ENCODE measurements at regions not wholly inside any gene's neighbourhood (a gene's known extent, or its start where the extent isn't known, plus 50 kb on each side); places are given as distances from the start of the nearest gene placed in this dataset.
A peak's percentile ranks its signal among the peaks of the same experiment; 100 is the strongest.

DNA sequence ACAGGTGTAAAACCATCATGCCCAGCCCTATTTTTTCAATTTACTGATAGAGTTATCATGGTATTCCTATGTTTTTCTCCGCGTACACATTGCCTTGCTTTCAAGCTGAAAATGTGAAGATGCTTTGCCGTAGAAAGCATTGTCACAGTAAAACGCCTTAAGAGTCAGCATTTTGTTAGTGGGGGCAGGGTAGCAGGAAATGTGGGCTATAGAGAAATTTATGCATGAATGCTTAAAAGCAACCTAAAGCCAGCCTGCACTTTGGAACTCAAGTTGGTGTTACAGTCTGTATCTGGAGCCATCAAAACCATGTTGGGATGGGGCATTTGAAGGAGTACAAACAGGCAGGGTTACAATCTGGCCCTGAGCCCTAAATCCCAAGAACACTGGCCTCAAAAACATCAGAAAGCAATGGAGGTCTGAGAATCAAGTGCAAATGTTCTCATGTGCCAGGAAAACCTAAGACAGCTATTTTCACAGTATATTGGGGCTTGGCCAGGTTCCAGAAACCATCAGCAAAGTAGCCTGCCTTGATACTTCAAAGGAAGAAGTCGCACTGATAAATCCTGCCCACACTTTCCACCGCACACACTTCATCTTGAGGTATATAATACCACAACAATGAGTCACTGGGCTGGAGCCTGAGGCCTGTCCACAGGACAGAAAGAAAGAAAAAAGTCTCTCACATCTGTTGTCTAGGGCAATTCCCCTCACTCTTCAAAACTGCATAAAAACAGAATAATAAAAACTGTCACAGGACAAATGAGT lies 313.8 kb downstream of the ENC1 start:
- no peak for TF ChIP-seq TAF1 (IDR thresholded peaks at IDR 0.05; ENCODE audit: borderline replicate concordance, low read depth, low read length)
- no peak for TF ChIP-seq POLR2A (IDR thresholded peaks at IDR 0.05; ENCODE audit: low read depth, low read length)
- TF ChIP-seq POLR2AphosphoS5 (IDR thresholded peaks at IDR 0.05; ENCODE audit: low read depth, low read length), result no peak
- FAIRE-seq (peak; percentile 89), DNase-seq (ENCODE audit: insufficient read length) (peak; percentile 11)

DNA sequence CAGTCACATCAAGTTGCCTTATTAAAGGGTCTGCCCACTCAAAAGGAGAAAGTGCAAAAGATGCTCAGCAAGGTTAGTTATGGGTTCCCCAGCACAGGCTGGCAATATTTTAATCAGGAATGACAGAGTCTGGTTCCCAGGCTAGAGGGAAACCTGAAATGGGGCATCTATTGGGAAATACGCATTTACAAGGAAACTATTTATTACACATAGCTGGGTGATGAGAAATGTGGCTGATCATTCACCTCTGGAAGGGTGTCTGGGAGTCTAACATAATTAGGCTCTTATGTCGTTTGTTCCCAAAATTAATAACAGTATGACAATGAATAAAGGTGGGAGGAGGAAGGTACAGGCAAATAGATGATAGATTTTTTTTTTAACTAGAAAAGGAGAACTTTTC lies 314.7 kb downstream of the ENC1 start:
- DNase-seq (ENCODE audit: insufficient read length), result no peak
- TF ChIP-seq POLR2A (IDR thresholded peaks at IDR 0.05; ENCODE audit: low read depth, low read length), result no peak
- no peak for TF ChIP-seq TAF1 (IDR thresholded peaks at IDR 0.05; ENCODE audit: borderline replicate concordance, low read depth, low read length)
- TF ChIP-seq POLR2AphosphoS5 (IDR thresholded peaks at IDR 0.05; ENCODE audit: low read depth, low read length), result no peak
- no peak for FAIRE-seq

DNA sequence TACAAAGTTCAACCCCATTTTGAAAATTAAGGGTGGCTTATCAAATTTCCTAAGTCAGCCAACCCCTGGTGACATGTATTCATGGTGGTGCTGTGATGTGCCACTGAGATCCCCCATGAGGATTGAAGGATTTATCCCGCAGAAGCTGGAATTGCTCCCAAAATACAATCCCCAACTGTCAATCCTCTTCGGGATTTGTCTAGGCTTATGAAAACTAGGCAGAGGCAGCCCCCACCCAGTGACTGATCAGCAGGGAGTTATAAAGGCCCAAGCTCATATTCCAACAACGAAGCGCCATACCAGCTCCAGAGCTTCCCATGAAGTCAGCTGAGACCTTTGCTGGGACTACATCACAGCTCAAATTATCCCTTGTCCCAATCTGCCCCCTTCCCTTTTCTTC lies 316.0 kb downstream of the ENC1 start:
- DNase-seq (ENCODE audit: insufficient read length) (no peak), FAIRE-seq (no peak)
- no peak for TF ChIP-seq TAF1 (IDR thresholded peaks at IDR 0.05; ENCODE audit: borderline replicate concordance, low read depth, low read length)
- no peak for TF ChIP-seq POLR2A (IDR thresholded peaks at IDR 0.05; ENCODE audit: low read depth, low read length)
- no peak for TF ChIP-seq POLR2AphosphoS5 (IDR thresholded peaks at IDR 0.05; ENCODE audit: low read depth, low read length)

DNA sequence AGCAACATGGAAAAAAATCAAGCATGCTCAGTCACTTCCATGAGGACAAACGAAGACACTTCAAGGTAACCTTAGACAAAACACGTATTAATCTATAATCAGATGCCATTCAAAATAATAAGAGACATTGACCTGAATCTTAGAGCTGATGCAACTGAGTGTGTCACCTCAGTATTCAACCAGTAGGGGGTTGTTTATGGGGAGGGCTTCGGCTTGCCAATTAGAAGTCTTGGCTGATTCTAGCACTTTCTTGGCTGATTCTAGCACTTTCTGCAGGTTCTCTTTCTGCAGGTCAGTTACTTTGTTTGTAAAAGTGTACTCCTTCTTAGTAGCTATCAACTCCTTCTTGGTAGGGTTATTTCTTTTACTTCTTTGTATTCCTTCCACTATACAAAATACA lies 317.6 kb downstream of the ENC1 start:
- FAIRE-seq (no peak), DNase-seq (ENCODE audit: insufficient read length) (no peak)
- TF ChIP-seq POLR2A (IDR thresholded peaks at IDR 0.05; ENCODE audit: low read depth, low read length) (no peak), POLR2AphosphoS5 (IDR thresholded peaks at IDR 0.05; ENCODE audit: low read depth, low read length) (no peak), TAF1 (IDR thresholded peaks at IDR 0.05; ENCODE audit: borderline replicate concordance, low read depth, low read length) (no peak)

DNA sequence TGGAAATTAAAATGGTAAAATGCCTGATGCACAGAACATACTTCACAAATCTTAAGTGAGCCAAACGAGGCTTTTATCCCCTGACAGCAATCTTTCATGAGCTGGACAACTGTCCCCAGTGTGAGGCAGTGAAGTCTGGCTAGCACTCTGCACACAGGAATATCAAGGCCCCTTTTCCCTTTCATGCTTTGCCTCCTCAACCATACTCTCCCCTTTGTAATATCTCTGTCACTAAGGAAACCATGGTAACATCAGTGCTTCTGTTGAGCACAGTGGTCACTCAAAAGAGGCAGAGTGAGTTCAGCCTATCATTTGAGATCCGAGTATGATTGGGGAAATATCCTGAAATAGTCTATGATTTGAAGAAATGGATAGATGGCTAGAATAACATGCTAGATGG lies 318.3 kb downstream of the ENC1 start:
- TF ChIP-seq POLR2AphosphoS5 (IDR thresholded peaks at IDR 0.05; ENCODE audit: low read depth, low read length) (no peak), TAF1 (IDR thresholded peaks at IDR 0.05; ENCODE audit: borderline replicate concordance, low read depth, low read length) (no peak), POLR2A (IDR thresholded peaks at IDR 0.05; ENCODE audit: low read depth, low read length) (no peak)
- no peak for FAIRE-seq
- no peak for DNase-seq (ENCODE audit: insufficient read length)

DNA sequence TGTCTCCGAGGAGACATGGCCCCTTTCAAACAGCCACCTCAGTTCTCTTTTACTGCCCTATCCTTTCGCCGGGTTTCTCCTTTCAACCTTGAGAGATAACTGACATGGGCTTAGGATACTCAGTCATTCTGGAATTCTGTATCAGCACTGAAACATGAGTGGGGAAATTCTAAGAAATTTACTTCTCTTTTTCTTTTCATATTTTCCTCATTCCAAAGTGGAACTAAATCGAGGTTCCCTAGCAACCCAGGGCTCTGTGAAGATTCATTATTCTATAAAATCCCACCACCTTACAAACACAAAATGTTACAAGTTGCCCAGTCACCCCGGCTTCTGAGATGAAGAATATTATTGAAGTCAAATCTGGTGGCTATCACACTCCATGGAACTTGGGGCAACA lies 319.2 kb downstream of the ENC1 start:
- FAIRE-seq (no peak), DNase-seq (ENCODE audit: insufficient read length) (no peak)
- TF ChIP-seq TAF1 (IDR thresholded peaks at IDR 0.05; ENCODE audit: borderline replicate concordance, low read depth, low read length) (no peak), POLR2A (IDR thresholded peaks at IDR 0.05; ENCODE audit: low read depth, low read length) (no peak), POLR2AphosphoS5 (IDR thresholded peaks at IDR 0.05; ENCODE audit: low read depth, low read length) (no peak)

DNA sequence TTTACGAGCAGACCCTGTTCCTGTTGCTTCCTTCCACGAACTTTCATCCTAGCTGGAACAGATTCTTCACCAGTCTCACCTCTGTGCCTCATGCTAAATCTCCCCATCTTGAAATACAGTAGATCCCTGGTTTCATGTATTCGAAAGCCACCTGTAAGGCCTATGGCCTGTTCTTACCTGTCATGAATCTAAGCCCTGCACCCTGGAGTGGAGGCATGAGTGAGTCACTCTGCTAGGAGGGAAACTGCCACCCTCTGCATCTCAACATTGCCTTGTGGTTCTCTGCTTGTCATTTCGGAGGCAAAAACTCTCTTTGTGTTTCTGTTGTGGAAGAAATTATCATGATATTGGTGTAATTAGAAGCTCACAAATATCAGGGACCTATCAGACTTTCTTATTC lies 320.0 kb downstream of the ENC1 start:
- DNase-seq (ENCODE audit: insufficient read length) (no peak), FAIRE-seq (no peak)
- TF ChIP-seq POLR2AphosphoS5 (IDR thresholded peaks at IDR 0.05; ENCODE audit: low read depth, low read length) (no peak), POLR2A (IDR thresholded peaks at IDR 0.05; ENCODE audit: low read depth, low read length) (no peak), TAF1 (IDR thresholded peaks at IDR 0.05; ENCODE audit: borderline replicate concordance, low read depth, low read length) (no peak)

DNA sequence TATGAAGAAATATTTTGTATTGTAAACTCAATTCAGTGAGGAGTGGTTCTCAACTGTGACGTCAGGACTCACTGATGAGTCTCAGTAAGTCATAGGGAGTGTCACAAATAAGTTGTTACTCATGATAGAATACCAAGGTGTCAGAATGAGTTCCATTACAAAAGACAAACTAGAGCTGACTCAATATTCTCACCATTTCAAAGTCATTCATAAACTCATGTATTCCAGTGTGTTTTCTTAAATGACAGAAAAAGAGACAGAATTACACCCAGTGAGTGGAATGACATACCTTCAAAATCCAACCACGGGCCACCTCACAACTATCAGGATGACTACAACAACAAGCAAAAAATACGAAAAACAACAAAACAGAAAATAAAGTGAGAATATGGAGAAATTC lies 321.5 kb downstream of the ENC1 start:
- TF ChIP-seq POLR2A (IDR thresholded peaks at IDR 0.05; ENCODE audit: low read depth, low read length) (no peak), POLR2AphosphoS5 (IDR thresholded peaks at IDR 0.05; ENCODE audit: low read depth, low read length) (no peak), TAF1 (IDR thresholded peaks at IDR 0.05; ENCODE audit: borderline replicate concordance, low read depth, low read length) (no peak)
- FAIRE-seq, result no peak
- no peak for DNase-seq (ENCODE audit: insufficient read length)

DNA sequence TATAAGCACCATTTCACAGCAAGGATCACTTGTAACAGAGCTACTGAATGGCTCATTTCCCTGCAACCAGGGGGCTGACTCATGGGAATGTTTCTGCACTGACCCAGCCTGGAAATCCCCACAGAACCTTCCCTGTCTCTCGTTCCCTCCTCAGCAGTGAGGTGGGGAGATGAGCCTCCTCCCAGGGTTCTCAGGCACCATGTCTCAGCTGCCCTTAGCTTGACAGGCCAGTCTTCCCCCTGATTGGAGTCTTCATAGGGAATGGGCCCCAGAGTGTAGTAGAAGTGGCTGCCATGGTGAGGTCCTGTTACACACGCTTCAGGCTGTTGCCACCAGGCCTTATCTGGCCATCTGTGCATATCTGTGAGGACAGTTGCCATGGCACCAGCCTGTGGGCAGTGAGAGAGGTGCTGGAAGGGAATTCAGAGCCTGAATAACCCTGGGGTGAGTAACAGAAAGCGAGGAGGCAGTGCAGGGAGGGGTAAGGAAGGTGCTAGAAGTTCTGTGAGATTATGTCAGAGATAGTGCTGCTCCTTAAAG lies 324.4 kb downstream of the ENC1 start:
- DNase-seq (ENCODE audit: insufficient read length), result no peak
- peak; percentile 50 for FAIRE-seq
- TF ChIP-seq POLR2AphosphoS5 (IDR thresholded peaks at IDR 0.05; ENCODE audit: low read depth, low read length), result no peak
- no peak for TF ChIP-seq POLR2A (IDR thresholded peaks at IDR 0.05; ENCODE audit: low read depth, low read length)
- no peak for TF ChIP-seq TAF1 (IDR thresholded peaks at IDR 0.05; ENCODE audit: borderline replicate concordance, low read depth, low read length)

DNA sequence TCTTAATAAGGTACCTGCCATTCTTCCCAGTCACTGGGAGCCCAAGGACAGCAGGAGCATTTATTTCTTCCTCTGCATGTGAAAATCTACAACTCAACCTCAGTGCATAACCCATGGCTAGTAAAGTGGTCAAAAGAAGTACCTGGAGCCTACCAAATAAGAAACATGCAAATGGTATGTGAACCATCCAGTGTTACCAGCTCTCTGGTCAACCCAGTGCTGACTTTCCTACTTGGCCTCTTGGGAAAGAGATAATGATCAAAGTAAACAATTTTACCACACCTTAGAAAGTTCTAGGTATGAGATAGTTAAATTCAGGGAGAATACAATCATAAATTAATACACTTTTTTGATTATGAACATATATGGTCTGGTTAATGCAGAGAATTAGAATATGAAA lies 325.6 kb downstream of the ENC1 start:
- no peak for FAIRE-seq

DNA sequence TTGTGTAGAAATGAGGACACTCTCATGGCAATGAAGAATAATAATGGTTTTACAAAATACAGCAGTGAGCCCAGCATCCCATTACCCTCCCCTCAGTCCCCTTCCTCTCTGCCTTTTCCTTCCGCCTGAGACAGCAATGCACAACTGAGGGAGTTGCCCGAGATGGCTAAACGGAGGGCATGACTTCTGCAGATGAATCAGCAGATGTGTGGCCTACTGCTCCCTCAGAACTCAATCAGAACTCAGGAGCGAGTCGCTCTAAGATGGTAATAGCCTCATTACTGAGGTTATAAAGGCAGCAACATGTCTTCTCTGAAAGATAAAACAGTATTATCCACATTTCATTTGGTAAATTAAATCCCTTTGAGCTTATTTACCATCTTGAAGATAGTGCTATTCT lies 326.6 kb downstream of the ENC1 start:
- no peak for DNase-seq (ENCODE audit: insufficient read length)
- no peak for FAIRE-seq
- TF ChIP-seq POLR2A (IDR thresholded peaks at IDR 0.05; ENCODE audit: low read depth, low read length) (no peak), TAF1 (IDR thresholded peaks at IDR 0.05; ENCODE audit: borderline replicate concordance, low read depth, low read length) (no peak), POLR2AphosphoS5 (IDR thresholded peaks at IDR 0.05; ENCODE audit: low read depth, low read length) (no peak)

More for the DNA sequence above, 325.6 kb downstream of the ENC1 start:
- DNase-seq (ENCODE audit: insufficient read length), result no peak
- TF ChIP-seq POLR2A (IDR thresholded peaks at IDR 0.05; ENCODE audit: low read depth, low read length) (no peak), TAF1 (IDR thresholded peaks at IDR 0.05; ENCODE audit: borderline replicate concordance, low read depth, low read length) (no peak), POLR2AphosphoS5 (IDR thresholded peaks at IDR 0.05; ENCODE audit: low read depth, low read length) (no peak)

DNA sequence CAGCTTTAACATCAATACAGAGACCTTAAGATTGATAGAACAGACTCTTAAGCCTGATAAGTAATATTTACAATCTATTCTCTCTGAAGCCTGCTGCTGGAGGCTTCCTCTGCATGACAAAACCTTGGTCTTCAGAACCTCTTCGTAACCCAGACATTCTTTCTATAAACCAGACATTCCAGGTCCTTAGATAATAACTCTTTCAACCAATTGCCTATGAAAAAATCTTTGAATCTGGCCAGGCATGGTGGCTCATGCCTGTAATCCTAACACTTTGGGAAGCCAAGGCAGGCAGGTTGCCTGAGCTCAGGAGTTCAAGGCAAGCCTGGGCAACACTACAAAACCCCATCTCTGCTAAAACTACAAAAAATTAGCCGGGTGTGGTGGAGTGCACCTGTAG lies 327.8 kb downstream of the ENC1 start:
- FAIRE-seq, result no peak
- TF ChIP-seq TAF1 (IDR thresholded peaks at IDR 0.05; ENCODE audit: borderline replicate concordance, low read depth, low read length) (no peak), POLR2A (IDR thresholded peaks at IDR 0.05; ENCODE audit: low read depth, low read length) (no peak), POLR2AphosphoS5 (IDR thresholded peaks at IDR 0.05; ENCODE audit: low read depth, low read length) (no peak)
- DNase-seq (ENCODE audit: insufficient read length), result no peak
